Activated CD8-positive, alpha-beta T cell treated with anti-CD3 and anti-CD28 coated beads for 36 hours (primary cell): ENCODE measurements at regions not wholly inside any gene's neighbourhood (a gene's known extent, or its start where the extent isn't known, plus 50 kb on each side); places are given as distances from the start of the nearest gene placed in this dataset.

Experiments
- ATAC-seq: fragments of 200-7000 bp; cut with Tn5 transposase; one replicate; pipeline ENCODE4 v1.10.0; 2021; ENCODE audit warnings: mild to moderate bottlenecking, moderate library complexity
- CTCF ChIA-PET: fragments of 350-600 bp; sonication (Branson Sonifier 250); formaldehyde crosslinking; loops from one replicate; lab custom pipeline; 2021; ENCODE audit warnings: antibody characterized with exemption; lab: Charles Lee
- POLR2A ChIA-PET: fragments of 350-600 bp; sonication (Branson Sonifier 250); formaldehyde crosslinking; loops from one replicate; lab custom pipeline; 2021; ENCODE audit warnings: antibody characterized with exemption; lab: Charles Lee
- DNase-seq: peaks from one replicate; pipeline ENCODE4 v3.0.0-alpha.2; 2020
- H3K27ac Mint-ChIP-seq: one replicate; pipeline ENCODE4 v1.8.0; 2021; ENCODE audit warnings: mild to moderate bottlenecking, mixed read lengths
- H3K27me3 Mint-ChIP-seq: one replicate; pipeline ENCODE4 v1.8.0; 2021; ENCODE audit warnings: mixed read lengths
- H3K36me3 Mint-ChIP-seq: one replicate; pipeline ENCODE4 v1.8.0; 2021; ENCODE audit warnings: low read depth, mixed read lengths
- H3K4me1 Mint-ChIP-seq: one replicate; pipeline ENCODE4 v1.8.0; 2021; ENCODE audit warnings: low read depth, mixed read lengths
- H3K4me3 Mint-ChIP-seq: one replicate; pipeline ENCODE4 v1.8.0; 2021; ENCODE audit warnings: mild to moderate bottlenecking, moderate library complexity, mixed read lengths
- H3K9me3 Mint-ChIP-seq: one replicate; pipeline ENCODE4 v1.8.0; 2021; ENCODE audit warnings: mixed read lengths
- intact Hi-C: fragments of 100-400 bp; cut with micrococcal nuclease; formaldehyde crosslinking; loops from one replicate; pipeline ENCODE4 v1.10.0; 2022
- TF ChIP-seq, protein P1 (sequence below): fragments of 200-600 bp; IDR thresholded peaks from one replicate; pipeline ENCODE4 v1.8.0; 2022; ENCODE audit warnings: antibody characterized with exemption, mild to moderate bottlenecking

DNA sequence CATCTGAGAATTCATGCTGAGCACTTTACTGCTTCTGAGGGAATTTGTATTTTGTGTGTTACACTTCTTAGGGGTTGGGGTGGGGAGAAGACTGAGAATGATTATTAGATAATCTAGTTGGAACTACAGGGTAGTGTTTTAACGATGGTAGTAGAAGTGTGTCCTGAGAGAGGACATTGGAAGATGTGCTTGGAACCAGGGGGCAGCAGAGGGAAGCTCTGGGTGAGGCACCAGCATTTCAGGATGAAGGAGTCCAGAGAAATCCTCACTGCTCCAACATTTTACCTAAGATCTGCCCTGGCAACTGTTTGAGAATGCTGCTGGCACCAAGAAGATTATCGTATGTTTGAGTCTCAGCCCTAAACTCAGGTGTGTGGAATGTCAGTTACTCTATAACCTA lies 145.5 kb downstream of the SQOR start:
- ChIA-PET POLR2A (no interaction called here), CTCF (interaction anchor here (1.3 to 1.9 kb wide), 2 partner anchors 8 to 15 kb away, joined by 3 to 7 read pairs; no protein-coding TSS in a partner anchor)
- TF ChIP-seq, protein P1, sequence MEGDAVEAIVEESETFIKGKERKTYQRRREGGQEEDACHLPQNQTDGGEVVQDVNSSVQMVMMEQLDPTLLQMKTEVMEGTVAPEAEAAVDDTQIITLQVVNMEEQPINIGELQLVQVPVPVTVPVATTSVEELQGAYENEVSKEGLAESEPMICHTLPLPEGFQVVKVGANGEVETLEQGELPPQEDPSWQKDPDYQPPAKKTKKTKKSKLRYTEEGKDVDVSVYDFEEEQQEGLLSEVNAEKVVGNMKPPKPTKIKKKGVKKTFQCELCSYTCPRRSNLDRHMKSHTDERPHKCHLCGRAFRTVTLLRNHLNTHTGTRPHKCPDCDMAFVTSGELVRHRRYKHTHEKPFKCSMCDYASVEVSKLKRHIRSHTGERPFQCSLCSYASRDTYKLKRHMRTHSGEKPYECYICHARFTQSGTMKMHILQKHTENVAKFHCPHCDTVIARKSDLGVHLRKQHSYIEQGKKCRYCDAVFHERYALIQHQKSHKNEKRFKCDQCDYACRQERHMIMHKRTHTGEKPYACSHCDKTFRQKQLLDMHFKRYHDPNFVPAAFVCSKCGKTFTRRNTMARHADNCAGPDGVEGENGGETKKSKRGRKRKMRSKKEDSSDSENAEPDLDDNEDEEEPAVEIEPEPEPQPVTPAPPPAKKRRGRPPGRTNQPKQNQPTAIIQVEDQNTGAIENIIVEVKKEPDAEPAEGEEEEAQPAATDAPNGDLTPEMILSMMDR, result no peak
- Mint-ChIP-seq H3K36me3 (no peaks in the 10 kb centered on the region), H3K4me1 (no peaks in the 10 kb centered on the region), H3K27ac (no peak overlapping the region), H3K9me3 (no peaks in the 10 kb centered on the region), H3K4me3 (no peak overlapping the region), H3K27me3 (peaks cover 11% of the 10 kb centered on the region)
- no peak for ATAC-seq
- intact Hi-C loops, result no loop called here
- DNase-seq, result no peak

DNA sequence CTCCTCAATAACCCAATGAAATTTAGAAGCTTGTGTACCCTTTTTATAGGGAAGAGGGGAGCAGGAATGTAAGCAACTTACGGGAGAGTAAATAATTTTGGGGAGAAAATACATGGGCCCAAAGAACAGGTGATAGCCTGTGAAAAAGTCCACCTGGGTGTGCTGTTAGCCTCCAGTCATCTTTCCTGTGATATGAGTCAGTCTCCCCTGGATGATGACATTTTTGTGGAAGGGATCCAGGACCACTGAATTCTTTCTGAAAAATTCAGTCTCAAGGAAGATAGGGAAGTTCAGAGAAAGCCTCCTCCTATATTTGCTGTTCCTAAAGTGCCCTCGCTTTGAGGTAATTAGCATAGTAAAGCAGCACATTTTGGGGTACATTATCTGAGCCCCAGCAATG lies 149.8 kb downstream of the SQOR start:
- ATAC-seq, result no peak
- CTCF ChIA-PET, result interaction anchor here (0.8 to 1.3 kb wide), 2 partner anchors 11 to 79 kb away, joined by 3 to 4 read pairs; no protein-coding TSS in a partner anchor
- Mint-ChIP-seq H3K36me3 (no peaks in the 10 kb centered on the region), H3K4me1 (no peaks in the 10 kb centered on the region), H3K4me3 (no peak overlapping the region), H3K9me3 (no peaks in the 10 kb centered on the region), H3K27ac (no peak overlapping the region), H3K27me3 (peaks cover 2% of the 10 kb centered on the region)
- intact Hi-C loops, result no loop called here
- DNase-seq, result no peak
- TF ChIP-seq, protein P1, result no peak
- POLR2A ChIA-PET, result no interaction called here

DNA sequence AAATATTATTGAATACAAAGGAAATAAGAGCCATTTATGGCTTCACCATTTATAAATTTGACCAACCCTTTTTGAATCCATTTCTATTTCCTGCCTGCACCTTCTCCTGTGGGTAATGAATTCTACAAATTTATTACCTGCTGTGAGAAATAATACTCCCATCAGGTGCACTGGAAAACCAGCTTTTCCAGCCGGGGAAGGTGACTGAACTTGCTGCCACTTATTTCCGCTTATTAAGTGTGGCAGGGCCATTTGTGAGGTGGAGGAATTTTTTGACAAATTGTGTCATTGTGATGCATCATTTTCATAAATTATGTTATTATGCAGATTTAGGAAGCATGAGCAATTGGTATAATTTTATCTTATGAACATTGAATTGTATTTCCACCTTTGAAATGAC lies 151.1 kb downstream of the SQOR start:
- Mint-ChIP-seq H3K9me3 (no peaks in the 10 kb centered on the region), H3K27me3 (peaks cover 2% of the 10 kb centered on the region), H3K4me1 (no peaks in the 10 kb centered on the region), H3K4me3 (no peak overlapping the region), H3K36me3 (no peaks in the 10 kb centered on the region), H3K27ac (no peak overlapping the region)
- intact Hi-C loops, result no loop called here
- ChIA-PET POLR2A (no interaction called here), CTCF (no interaction called here)
- TF ChIP-seq, protein P1, result no peak
- DNase-seq (no peak), ATAC-seq (no peak)

DNA sequence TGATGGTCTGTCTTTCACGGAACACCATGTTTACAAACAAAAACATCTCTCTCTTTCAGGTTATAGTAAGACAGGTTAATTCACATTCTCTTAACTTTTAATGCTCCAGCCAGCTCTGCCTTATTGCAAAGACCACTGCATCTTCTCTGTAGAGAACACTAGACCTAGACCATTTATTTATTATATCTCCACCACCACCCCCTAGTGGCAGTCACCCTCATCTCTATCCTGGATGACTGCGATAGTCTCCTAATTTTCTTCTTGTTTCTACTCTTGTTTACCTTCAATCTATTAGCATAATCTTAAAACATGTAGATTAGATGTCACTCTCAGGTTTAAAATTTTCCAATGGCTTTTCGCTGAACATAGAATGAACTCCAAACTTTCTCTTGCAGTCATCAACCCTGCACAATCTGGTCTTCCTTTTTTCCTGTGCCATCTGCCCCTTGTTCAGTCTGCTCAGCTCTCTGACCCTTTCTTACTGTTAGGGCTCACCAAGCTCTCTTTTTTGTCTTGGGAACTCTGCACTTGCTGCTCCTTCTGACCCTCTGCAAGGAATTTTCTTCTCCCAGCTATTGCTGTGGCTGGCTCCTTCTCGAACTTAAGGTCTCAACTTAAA lies 155.6 kb downstream of the SQOR start:
- Mint-ChIP-seq H3K4me3 (no peak overlapping the region), H3K9me3 (no peaks in the 10 kb centered on the region), H3K27me3 (peaks cover 21% of the 10 kb centered on the region), H3K4me1 (no peaks in the 10 kb centered on the region), H3K36me3 (no peaks in the 10 kb centered on the region), H3K27ac (no peak overlapping the region)
- ATAC-seq (peak; percentile 39), DNase-seq (peak; percentile 57)
- CTCF ChIA-PET, result interaction anchor here (0.8 to 3.8 kb wide), 9 partner anchors 11 to 88 kb away, joined by 3 to 30 read pairs (median 4); no protein-coding TSS in a partner anchor
- TF ChIP-seq, protein P1, result peak; percentile 61
- intact Hi-C loops, result loop anchor here (5.0 kb wide), 1 partner anchor 83 kb away; no protein-coding TSS in a partner anchor
- POLR2A ChIA-PET, result no interaction called here

DNA sequence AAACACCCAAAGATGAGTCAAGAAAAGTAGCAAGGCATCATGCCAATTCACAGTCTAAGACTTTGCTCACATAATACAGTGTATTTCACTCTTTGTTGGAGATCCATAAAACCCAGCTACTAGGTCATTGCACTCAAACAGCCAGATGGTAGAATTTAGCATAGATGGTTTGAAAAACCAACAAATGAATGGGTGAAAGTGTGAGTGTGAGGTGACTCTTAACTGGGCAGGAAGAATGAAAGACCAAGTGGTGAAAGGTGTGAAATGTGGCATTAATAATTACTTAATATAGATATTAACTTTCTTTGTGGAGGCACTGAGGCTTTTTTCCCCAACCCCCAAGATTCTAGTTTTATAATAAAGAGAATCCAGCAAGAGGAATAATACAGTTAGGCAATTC lies 159.5 kb downstream of the SQOR start:
- TF ChIP-seq, protein P1, result no peak
- ATAC-seq (no peak), DNase-seq (no peak)
- H3K36me3 Mint-ChIP-seq, result no peaks in the 10 kb centered on the region
- no peaks in the 10 kb centered on the region for H3K9me3 Mint-ChIP-seq
- peaks cover 22% of the 10 kb centered on the region for H3K27me3 Mint-ChIP-seq
- ChIA-PET CTCF (interaction anchor here (0.6 to 2.5 kb wide), 5 partner anchors 14 to 517 kb away, joined by 3 to 12 read pairs (median 7); no protein-coding TSS in a partner anchor), POLR2A (no interaction called here)
- no peak overlapping the region for H3K4me3 Mint-ChIP-seq
- intact Hi-C loops, result loop anchor here (5.0 kb wide), 1 partner anchor 87 kb away; no protein-coding TSS in a partner anchor
- H3K4me1 Mint-ChIP-seq, result no peaks in the 10 kb centered on the region
- H3K27ac Mint-ChIP-seq, result no peak overlapping the region
